ENCODE measurements at regions not wholly inside any gene's neighbourhood (a gene's known extent, or its start where the extent isn't known, plus 50 kb on each side); places are given as distances from the start of the nearest gene placed in this dataset. TPM values are rescaled to one million over a fixed set of nuclear protein-coding genes. Genes with fewer than 3 reads are reported as not detected.

- no peak for TF ChIP-seq CTCF (IDR thresholded peaks at IDR 0.05; ENCODE audit: insufficient read depth, low read depth, low read length)
- CTCF ChIA-PET: no interaction called here
- Histone ChIP-seq H3K4me3 (ENCODE audit: low read depth, low read length) (no peak overlapping the region), H3K36me3 (ENCODE audit: control insufficient read depth, insufficient read depth, low read length) (no peaks in the 10 kb centered on the region), H3K27me3 (ENCODE audit: control insufficient read depth, insufficient read depth, low read length) (no peaks in the 10 kb centered on the region)
- POLR2A ChIA-PET: no interaction called here
- DNase-seq (ENCODE audit: low read depth): no peak
Measured at GRCh38 chr15:91793771-91794170, 59.7 kb upstream of the SLCO3A1 start.

GRCh38 chr15:91795235-91795634 lies 58.3 kb upstream of the SLCO3A1 start:
- no peaks in the 10 kb centered on the region for H3K36me3 ChIP-seq (ENCODE audit: control insufficient read depth, insufficient read depth, low read length)
- no peak overlapping the region for H3K4me3 ChIP-seq (ENCODE audit: low read depth, low read length)
- no peak for TF ChIP-seq CTCF (IDR thresholded peaks at IDR 0.05; ENCODE audit: insufficient read depth, low read depth, low read length)
- H3K27me3 ChIP-seq (ENCODE audit: control insufficient read depth, insufficient read depth, low read length): no peaks in the 10 kb centered on the region
- ChIA-PET CTCF (no interaction called here), POLR2A (no interaction called here)
- no peak for DNase-seq (ENCODE audit: low read depth)

GRCh38 chr15:91801836-91802534 lies 51.5 kb upstream of the SLCO3A1 start:
- no peaks in the 10 kb centered on the region for H3K36me3 ChIP-seq (ENCODE audit: control insufficient read depth, insufficient read depth, low read length)
- POLR2A ChIA-PET: no interaction called here
- H3K4me3 ChIP-seq (ENCODE audit: low read depth, low read length): no peak overlapping the region
- CTCF ChIA-PET: interaction anchor here (1.0 kb wide), 1 partner anchor 46 kb away, joined by 3 read pairs; no protein-coding TSS in a partner anchor
- no peak for DNase-seq (ENCODE audit: low read depth)
- TF ChIP-seq CTCF (IDR thresholded peaks at IDR 0.05; ENCODE audit: insufficient read depth, low read depth, low read length): no peak
- H3K27me3 ChIP-seq (ENCODE audit: control insufficient read depth, insufficient read depth, low read length): no peaks in the 10 kb centered on the region

- CTCF ChIA-PET: interaction anchor here (1.0 kb wide), 1 partner anchor 45 kb away, joined by 3 read pairs; no protein-coding TSS in a partner anchor
- POLR2A ChIA-PET: no interaction called here
Measured at GRCh38 chr15:91803260-91803659, 50.2 kb upstream of the SLCO3A1 start.

More at GRCh38 chr15:91803260-91803659, 50.2 kb upstream of the SLCO3A1 start:
- no peak overlapping the region for H3K4me3 ChIP-seq (ENCODE audit: low read depth, low read length)
- H3K27me3 ChIP-seq (ENCODE audit: control insufficient read depth, insufficient read depth, low read length): no peaks in the 10 kb centered on the region
- H3K36me3 ChIP-seq (ENCODE audit: control insufficient read depth, insufficient read depth, low read length): no peaks in the 10 kb centered on the region
- DNase-seq (ENCODE audit: low read depth): no peak
- no peak for TF ChIP-seq CTCF (IDR thresholded peaks at IDR 0.05; ENCODE audit: insufficient read depth, low read depth, low read length)

Small RNA genes lying in the stretch of these regions (small RNA-seq; reads per million reads assigned to genes)
- gene AC107958.1 (ENCODE audit: insufficient read length, low read depth, low replicate concordance): not detected
